ENCODE measurements at regions not wholly inside any gene's neighbourhood (a gene's known extent, or its start where the extent isn't known, plus 50 kb on each side); places are given as distances from the start of the nearest gene placed in this dataset.

GRCh38 chr5:34411470-34412346, 244.4 kb upstream of the RAI14 start:
- no peak for TF ChIP-seq FOXM1 (IDR thresholded peaks at IDR 0.05; ENCODE audit: borderline replicate concordance, low read depth)
- TF ChIP-seq TAF1 (IDR thresholded peaks at IDR 0.05; ENCODE audit: low read depth), result no peak
- TF ChIP-seq ZBTB7A (IDR thresholded peaks at IDR 0.05; ENCODE audit: low read depth), result no peak
- TF ChIP-seq RAD21 (IDR thresholded peaks at IDR 0.05; ENCODE audit: low read depth), result no peak
- no peak for TF ChIP-seq REST (IDR thresholded peaks at IDR 0.05; ENCODE audit: low read depth)
- TF ChIP-seq CREB1 (IDR thresholded peaks at IDR 0.05; ENCODE audit: low read depth), result no peak
- no peak for TF ChIP-seq MAX (IDR thresholded peaks at IDR 0.05)
